ENCODE measurements at regions not wholly inside any gene's neighbourhood (a gene's known extent, or its start where the extent isn't known, plus 50 kb on each side); places are given as distances from the start of the nearest gene placed in this dataset.

- no peak for TF ChIP-seq FOXS1 (CRISPR knock-in tag; IDR thresholded peaks at IDR 0.05)
- TF ChIP-seq POLR2A (IDR thresholded peaks at IDR 0.05; ENCODE audit: low read length) = no peak
- TF ChIP-seq TP53 (CRISPR knock-in tag; IDR thresholded peaks at IDR 0.05) = no peak
Measured at GRCh38 chr12:46509135-46509534, 136.6 kb upstream of the SLC38A2 start.

Data from A549 (cell line).